GM18907 (cell line): ENCODE measurements at regions not wholly inside any gene's neighbourhood (a gene's known extent, or its start where the extent isn't known, plus 50 kb on each side); places are given as distances from the start of the nearest gene placed in this dataset.

Experiments
- ATAC-seq: cut with Tn5 transposase; IDR thresholded peaks from one replicate; pipeline ENCODE4 v1.9.1; 2021; ENCODE audit warnings: mild to moderate bottlenecking, moderate library complexity; ENCODE audit not compliant: unreplicated experiment

GRCh38 chr22:27297125-27297524 lies 504.4 kb downstream of the MN1 start:
- no peak for ATAC-seq

DNA sequence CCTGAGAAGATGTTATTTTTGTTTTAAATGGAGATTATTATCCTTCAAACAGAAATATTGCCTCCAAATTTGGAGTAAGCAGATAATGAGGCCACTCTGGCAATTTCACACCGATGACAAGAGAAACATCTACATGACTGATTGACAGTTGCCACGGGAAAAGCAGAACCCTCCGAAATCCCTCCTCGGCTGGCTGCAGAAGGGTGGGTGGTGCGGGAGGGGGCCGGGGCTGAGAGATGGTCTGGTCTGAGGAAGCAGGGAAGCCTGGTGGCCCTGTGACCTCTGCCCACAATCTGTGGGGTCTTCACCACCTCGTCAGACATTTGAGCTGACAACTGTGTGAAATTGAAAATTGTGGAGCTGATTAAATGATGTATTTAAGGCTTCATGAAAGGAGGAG lies 503.2 kb downstream of the MN1 start:
- ATAC-seq, result no peak

GRCh38 chr22:27298742-27299141 lies 502.8 kb downstream of the MN1 start:
- no peak for ATAC-seq

GRCh38 chr22:27299181-27300085 lies 502.1 kb downstream of the MN1 start:
- ATAC-seq, result no peak

DNA sequence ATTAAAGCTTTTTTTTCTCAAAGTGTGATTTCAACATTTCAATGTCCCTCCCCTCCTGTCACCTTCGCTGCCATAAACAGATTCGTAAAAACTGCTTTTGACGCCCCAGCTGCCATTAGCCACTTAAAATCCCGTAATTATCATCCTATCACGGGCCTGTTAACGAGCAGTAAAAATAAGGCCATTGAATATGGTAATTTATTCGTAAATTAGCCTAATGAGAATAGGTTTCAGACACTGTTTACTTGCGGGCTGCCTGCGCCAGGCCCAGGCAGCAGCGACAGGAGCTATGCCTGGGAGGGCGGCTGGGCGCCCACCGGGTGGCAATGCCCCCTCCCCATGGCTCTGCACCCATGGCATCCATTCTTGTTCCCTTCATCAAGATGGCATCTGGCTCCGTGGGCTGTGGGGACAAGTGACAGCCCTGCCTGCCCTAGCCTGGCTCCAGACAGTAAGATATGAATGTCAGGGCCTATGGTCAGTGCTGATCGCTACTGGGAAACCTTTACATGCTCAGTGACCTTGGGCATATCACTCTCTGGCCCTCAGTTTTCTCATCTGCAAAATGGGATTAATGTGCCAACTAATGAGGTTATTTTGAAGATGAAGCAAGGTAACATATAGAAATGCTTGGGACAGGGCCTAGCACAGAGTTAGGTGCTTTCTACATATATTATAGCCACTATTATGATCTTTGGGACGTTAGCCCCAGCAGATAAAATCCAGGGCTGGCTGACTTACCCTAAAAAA lies 500.8 kb downstream of the MN1 start:
- ATAC-seq, result no peak

DNA sequence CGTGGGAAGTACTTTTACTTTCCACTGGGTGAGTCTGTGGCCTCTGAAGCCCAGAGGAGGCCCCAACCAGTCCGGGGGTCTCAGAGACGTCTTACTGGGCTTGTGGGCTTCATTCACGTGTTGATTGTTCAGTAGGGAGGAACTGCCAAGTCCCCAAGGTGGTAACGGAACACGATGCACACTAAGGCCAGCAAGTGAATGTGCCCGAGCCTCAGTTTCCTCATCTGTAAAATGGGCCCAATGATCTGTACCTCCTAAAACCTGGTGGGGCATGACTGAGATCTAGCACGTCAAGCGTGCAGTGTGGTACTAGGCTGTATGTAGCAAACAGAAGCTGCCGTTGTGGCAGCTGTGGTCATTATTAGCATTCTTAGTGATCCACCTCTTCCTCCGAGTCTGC lies 499.1 kb downstream of the MN1 start:
- no peak for ATAC-seq

GRCh38 chr22:27303718-27304117 lies 497.8 kb downstream of the MN1 start:
- ATAC-seq, result no peak

DNA sequence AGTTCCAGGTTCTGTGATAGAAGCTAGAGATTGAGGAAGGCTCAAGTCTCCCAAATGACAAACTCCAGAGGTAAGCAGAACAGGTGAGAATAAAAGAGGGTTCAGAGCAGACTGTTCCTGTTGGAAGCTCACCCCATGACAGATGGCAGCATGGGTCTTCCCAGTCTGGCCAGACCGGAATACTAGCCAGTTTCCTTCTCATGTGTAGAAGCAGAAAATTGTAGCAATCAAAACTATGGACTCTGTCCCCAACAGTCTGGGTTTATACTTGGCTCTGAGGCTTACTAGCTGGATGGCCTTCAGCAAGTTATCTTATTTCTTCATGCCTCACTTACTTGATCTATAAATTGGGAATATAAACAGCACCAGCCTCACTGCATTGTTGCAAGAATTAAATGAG lies 494.8 kb downstream of the MN1 start:
- ATAC-seq, result no peak

DNA sequence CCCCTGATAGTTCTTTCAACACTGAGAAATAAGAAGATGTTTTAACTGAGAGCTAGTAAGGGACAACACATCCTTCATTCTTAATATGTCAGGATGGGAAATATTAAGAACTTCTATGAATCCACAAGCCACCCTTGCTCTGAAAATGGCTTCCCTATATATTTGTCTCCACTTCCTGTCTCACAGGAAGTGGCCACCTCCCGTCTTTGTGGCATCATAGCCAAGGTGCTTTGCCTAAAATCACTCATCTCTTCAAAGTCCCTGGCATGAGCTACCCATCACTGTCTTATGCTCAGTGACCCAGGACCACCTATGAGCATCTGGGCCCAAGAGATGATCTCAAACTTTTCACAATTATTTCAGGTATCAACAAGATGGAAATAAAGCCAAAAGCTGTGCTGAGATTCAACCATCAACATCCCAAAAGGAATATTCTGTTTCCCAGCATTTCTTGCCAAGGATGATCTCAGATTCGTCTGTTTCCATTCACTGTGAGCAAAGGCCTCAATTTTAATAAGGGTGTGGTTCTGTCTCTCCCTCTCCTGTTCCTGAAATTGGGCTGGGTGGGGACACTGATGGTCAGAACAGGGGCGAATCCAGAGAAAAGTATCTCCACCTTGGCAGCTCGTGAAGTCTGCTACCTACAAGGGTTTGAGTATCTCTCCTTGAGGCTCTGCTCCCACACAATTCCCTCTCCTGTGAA lies 493.9 kb downstream of the MN1 start:
- no peak for ATAC-seq

DNA sequence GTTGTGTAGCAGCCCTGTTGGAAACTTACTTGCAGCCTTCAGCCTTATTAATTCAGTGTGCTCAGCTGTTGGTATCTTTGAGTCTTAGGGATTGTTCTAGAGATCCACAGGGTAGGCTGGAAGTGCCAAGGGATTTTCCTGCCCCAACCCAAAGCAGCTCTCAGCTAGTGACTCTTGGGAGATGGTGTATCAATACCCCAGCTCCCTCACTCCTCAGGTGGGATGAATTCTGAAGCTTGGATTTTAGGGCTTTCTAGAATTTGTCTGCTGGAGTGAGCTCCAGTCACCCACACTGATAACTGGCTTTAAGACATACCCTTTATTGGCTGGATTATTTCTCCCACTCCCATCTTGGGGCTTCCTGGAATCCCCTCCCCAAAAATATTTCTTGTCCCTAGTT lies 493.0 kb downstream of the MN1 start:
- no peak for ATAC-seq

DNA sequence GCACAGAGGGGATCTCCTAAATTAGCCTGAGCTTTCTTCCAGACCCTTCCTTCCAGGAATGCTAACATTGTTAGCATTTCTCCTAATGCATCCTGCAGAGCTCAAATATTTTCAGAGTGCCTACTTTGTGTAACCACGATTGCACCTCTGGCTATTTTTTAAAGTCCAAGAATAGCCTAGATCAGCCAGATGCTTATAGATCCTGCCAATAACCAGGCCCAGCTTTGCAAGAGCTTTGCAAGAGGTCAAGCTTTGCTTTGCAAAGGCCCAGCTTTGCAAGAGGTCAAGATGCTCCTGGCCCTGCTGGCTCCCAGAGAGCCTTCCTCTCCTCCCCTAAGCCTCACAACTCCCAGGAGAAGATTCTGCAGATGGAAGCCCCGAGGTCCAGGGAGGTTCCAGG lies 491.9 kb downstream of the MN1 start:
- no peak for ATAC-seq

DNA sequence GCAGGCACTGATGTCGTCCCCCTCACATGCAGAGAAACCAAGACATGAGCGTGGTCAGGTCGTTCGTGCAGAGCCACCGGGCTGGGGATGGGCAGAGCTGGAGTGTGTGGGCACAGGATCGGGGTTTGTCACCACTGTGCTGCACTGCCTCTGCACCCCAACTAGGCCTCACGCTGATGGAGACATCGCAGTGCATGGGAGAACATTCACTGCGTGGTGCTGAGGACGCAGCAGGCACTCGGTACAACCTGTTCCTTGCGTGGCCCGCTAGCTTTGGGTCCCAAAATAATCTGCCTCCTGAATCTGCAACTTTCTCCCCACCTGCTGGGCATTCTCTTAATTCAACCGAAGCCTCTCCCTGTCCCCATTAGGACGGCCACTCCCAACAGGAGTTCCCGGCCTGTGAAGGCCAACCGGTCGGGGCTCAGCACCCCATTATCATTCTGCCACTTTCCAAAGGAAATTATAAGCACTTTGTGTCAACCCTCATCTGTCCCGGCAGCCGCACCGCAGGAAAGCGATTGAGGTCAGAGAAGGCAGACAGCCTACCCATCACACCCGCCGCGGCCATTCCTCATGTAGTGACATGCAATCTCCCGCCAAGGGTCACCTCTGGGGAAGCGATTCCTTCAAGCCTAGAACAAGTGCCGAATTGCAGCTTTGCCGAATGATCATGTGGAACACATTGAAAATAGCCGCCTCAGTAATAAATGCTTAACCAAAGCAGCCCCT lies 490.4 kb downstream of the MN1 start:
- ATAC-seq, result no peak

DNA sequence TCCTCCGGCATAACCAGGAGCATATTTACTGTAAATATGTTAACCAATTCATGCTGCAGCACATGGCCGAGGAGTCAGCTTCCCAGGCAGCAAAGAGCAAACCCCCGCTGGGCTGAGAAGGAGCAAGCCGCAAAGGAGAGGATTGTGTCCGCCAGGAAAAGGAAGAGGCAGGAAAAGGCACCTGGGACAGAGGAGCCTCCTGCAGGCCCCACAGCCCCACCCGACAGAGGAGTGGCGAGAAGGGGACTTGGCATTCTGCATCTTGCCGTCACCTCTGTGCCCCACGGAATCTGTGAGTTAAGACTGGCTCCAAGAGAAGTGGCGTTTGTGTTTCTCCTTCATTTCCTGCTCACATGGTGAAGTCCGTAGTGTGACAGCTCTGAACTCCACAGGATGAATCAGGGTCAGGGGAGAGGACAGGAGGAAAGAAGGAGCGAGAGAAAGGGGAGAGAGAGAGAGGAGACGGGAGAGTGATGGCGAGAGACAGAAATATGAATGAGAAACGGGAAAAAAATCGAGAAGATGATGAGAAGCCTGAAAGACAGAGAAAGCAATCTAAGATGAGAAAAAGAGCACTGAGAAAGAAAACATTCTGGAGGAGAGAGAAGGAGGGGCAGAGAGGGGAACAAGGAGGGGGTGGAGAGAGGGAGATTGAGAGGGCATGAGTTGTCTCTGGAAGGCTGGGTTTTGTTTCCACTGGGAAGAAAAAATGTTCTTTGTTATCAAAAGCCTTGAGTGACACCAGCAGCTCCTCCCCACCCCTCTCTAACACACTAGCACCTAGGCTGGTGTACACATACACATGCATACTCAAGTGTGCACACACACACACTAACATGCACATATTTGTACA lies 489.6 kb downstream of the MN1 start:
- no peak for ATAC-seq

DNA sequence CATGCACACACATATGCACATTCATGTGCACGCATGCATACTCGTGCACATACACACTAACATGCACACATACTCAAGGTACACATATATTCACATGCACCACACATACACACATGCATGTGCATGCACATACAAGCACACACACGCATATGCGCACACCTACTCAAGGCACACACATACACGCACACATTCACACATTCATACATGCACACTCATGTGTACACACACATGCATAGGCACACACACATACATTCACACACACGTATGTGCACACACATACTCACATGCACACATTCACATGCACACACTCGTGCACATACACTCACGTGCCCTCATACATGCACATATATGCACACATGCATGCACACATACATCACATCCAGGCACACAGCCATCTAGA lies 489.0 kb downstream of the MN1 start:
- ATAC-seq, result no peak

GRCh38 chr22:27312966-27313855 lies 488.3 kb downstream of the MN1 start:
- ATAC-seq, result no peak

GRCh38 chr22:27314276-27314807 lies 487.2 kb downstream of the MN1 start:
- ATAC-seq, result no peak

GRCh38 chr22:27315833-27316232 lies 485.7 kb downstream of the MN1 start:
- ATAC-seq, result no peak

GRCh38 chr22:27317096-27317495 lies 484.5 kb downstream of the MN1 start:
- no peak for ATAC-seq

DNA sequence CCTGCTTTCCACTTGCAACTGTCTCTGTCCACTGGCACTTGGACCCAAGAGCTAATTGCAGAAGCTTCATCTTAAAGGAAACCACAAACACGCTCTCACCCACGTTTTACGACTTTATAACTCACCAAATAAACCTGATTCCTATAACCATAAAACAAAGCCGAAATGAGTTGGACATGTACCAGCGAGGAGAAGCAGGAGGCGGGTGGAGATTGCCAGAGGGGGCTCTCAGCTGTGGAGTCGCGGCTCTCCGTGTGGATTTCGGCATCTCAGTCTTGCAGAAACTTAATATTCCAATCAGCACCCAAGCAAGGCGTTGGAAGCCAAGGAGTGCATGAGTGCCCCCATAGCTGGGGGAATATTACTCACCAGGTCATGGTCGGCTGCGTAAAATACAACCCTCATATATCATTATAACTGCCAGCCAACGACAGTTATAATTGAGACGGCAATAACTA lies 483.6 kb downstream of the MN1 start:
- ATAC-seq, result no peak
